ENCODE measurements at regions not wholly inside any gene's neighbourhood (a gene's known extent, or its start where the extent isn't known, plus 50 kb on each side); places are given as distances from the start of the nearest gene placed in this dataset.

DNA sequence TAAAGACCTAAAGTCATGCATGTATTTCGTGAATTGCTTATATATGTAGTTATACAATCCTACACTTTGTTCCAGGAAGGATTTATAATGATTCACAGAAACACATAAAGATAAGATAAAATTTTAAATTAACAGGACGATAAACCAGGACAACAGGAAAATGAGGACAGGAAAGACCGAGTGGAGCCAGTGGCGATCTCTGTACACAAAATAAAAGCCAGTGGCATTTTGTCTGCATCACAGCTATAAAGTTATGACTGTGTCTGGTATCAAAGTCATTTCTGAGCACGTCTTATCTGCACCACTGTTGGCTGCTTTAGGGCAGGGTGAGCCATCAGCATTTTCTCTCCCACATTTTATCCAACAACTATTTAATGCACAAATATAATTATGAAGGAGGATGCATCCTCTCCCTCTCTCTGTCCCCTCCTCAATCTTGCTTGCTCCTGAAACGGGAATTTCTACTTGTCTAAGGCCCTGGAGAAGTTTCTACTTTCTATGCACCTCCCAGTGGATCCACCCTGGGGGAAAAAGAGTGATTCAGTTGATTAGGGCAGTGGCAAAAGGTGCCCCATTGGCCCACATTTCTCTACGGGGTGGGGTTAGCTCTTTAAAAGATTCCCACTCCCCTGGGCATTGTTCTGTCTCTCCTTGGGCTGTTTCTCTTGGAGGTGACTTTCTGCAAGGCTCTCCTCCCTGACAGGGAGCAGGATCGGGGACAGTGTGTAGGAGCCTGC lies 159.4 kb upstream of the UBE2E1 start:
- H3K27ac ChIP-seq (ENCODE audit: low read length), result no peak overlapping the region
- H2AFZ ChIP-seq (ENCODE audit: low read depth, low read length), result no peak overlapping the region
- ATAC-seq (ENCODE audit: insufficient read depth, low read depth) (no peak), DNase-seq (no peak)
- no peaks in the 10 kb centered on the region for H3K36me3 ChIP-seq (ENCODE audit: insufficient read depth, low read length)
- TF ChIP-seq, protein P1, sequence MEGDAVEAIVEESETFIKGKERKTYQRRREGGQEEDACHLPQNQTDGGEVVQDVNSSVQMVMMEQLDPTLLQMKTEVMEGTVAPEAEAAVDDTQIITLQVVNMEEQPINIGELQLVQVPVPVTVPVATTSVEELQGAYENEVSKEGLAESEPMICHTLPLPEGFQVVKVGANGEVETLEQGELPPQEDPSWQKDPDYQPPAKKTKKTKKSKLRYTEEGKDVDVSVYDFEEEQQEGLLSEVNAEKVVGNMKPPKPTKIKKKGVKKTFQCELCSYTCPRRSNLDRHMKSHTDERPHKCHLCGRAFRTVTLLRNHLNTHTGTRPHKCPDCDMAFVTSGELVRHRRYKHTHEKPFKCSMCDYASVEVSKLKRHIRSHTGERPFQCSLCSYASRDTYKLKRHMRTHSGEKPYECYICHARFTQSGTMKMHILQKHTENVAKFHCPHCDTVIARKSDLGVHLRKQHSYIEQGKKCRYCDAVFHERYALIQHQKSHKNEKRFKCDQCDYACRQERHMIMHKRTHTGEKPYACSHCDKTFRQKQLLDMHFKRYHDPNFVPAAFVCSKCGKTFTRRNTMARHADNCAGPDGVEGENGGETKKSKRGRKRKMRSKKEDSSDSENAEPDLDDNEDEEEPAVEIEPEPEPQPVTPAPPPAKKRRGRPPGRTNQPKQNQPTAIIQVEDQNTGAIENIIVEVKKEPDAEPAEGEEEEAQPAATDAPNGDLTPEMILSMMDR (IDR thresholded peaks at IDR 0.05; ENCODE audit: borderline replicate concordance, extremely low read depth, low read length, poor library complexity, severe bottlenecking), result no peak
- no peak for TF ChIP-seq EZH2 (IDR thresholded peaks at IDR 0.05; ENCODE audit: borderline replicate concordance, low read depth, low read length, severe bottlenecking)
- H3K4me1 ChIP-seq (ENCODE audit: insufficient read depth, low read length), result no peaks in the 10 kb centered on the region
- no peaks in the 10 kb centered on the region for H4K20me1 ChIP-seq (ENCODE audit: insufficient read depth, low read length)
- H3K4me2 ChIP-seq (ENCODE audit: insufficient read depth, low read length), result no peak overlapping the region
- H3K9ac ChIP-seq (ENCODE audit: low read depth, low read length), result no peak overlapping the region
- H3K9me3 ChIP-seq (ENCODE audit: insufficient read depth, low read length, severe bottlenecking), result no peaks in the 10 kb centered on the region
- no peaks in the 10 kb centered on the region for H3K27me3 ChIP-seq (ENCODE audit: insufficient read depth, low read length, poor library complexity)
- no peaks in the 10 kb centered on the region for H3K79me2 ChIP-seq (ENCODE audit: insufficient read depth, low read length)
- H3K4me3 ChIP-seq (ENCODE audit: low read depth in 1 of 2, low read length in 2 of 2), result no peak overlapping the region

GRCh38 chr3:23647706-23648258 lies 158.0 kb upstream of the UBE2E1 start:
- no peak overlapping the region for H3K27ac ChIP-seq (ENCODE audit: low read length)
- H3K4me2 ChIP-seq (ENCODE audit: insufficient read depth, low read length), result no peak overlapping the region
- H3K4me1 ChIP-seq (ENCODE audit: insufficient read depth, low read length), result no peaks in the 10 kb centered on the region
- H3K79me2 ChIP-seq (ENCODE audit: insufficient read depth, low read length), result no peaks in the 10 kb centered on the region
- TF ChIP-seq EZH2 (IDR thresholded peaks at IDR 0.05; ENCODE audit: borderline replicate concordance, low read depth, low read length, severe bottlenecking), result no peak
- TF ChIP-seq, protein P1 (IDR thresholded peaks at IDR 0.05; ENCODE audit: borderline replicate concordance, extremely low read depth, low read length, poor library complexity, severe bottlenecking), result no peak
- no peak overlapping the region for H2AFZ ChIP-seq (ENCODE audit: low read depth, low read length)
- ATAC-seq (ENCODE audit: insufficient read depth, low read depth) (no peak), DNase-seq (no peak)
- no peak overlapping the region for H3K9ac ChIP-seq (ENCODE audit: low read depth, low read length)
- no peak overlapping the region for H3K4me3 ChIP-seq (ENCODE audit: low read depth in 1 of 2, low read length in 2 of 2)
- no peaks in the 10 kb centered on the region for H3K27me3 ChIP-seq (ENCODE audit: insufficient read depth, low read length, poor library complexity)
- H3K9me3 ChIP-seq (ENCODE audit: insufficient read depth, low read length, severe bottlenecking), result no peaks in the 10 kb centered on the region
- no peaks in the 10 kb centered on the region for H4K20me1 ChIP-seq (ENCODE audit: insufficient read depth, low read length)
- H3K36me3 ChIP-seq (ENCODE audit: insufficient read depth, low read length), result no peaks in the 10 kb centered on the region

- Histone ChIP-seq H3K79me2 (ENCODE audit: insufficient read depth, low read length) (no peaks in the 10 kb centered on the region), H3K9me3 (ENCODE audit: insufficient read depth, low read length, severe bottlenecking) (no peaks in the 10 kb centered on the region), H3K27me3 (ENCODE audit: insufficient read depth, low read length, poor library complexity) (no peaks in the 10 kb centered on the region), H3K4me3 (ENCODE audit: low read depth in 1 of 2, low read length in 2 of 2) (no peak overlapping the region), H3K4me1 (ENCODE audit: insufficient read depth, low read length) (no peaks in the 10 kb centered on the region), H3K36me3 (ENCODE audit: insufficient read depth, low read length) (no peaks in the 10 kb centered on the region), H3K9ac (ENCODE audit: low read depth, low read length) (no peak overlapping the region), H4K20me1 (ENCODE audit: insufficient read depth, low read length) (no peaks in the 10 kb centered on the region), H3K27ac (ENCODE audit: low read length) (no peak overlapping the region), H3K4me2 (ENCODE audit: insufficient read depth, low read length) (no peak overlapping the region), H2AFZ (ENCODE audit: low read depth, low read length) (no peak overlapping the region)
- no peak for TF ChIP-seq EZH2 (IDR thresholded peaks at IDR 0.05; ENCODE audit: borderline replicate concordance, low read depth, low read length, severe bottlenecking)
- TF ChIP-seq, protein P1 (IDR thresholded peaks at IDR 0.05; ENCODE audit: borderline replicate concordance, extremely low read depth, low read length, poor library complexity, severe bottlenecking), result no peak
- ATAC-seq (ENCODE audit: insufficient read depth, low read depth) (no peak), DNase-seq (no peak)
These were observed 157.3 kb upstream of the UBE2E1 start for GRCh38 chr3:23648326-23648995.
